Liver (tissue), 8 donors: ENCODE measurements at regions not wholly inside any gene's neighbourhood (a gene's known extent, or its start where the extent isn't known, plus 50 kb on each side); places are given as distances from the start of the nearest gene placed in this dataset.

Experiments used
- DNase-seq: peaks from one replicate; pipeline ENCODE4 v3.0.0-alpha.2; 2017; ENCODE audit warnings: low spot score
- H3K27ac ChIP-seq, 2 donors: one replicate each; pipeline ENCODE4 v1.7.0; 2013; ENCODE audit warnings: inconsistent platforms in 2 of 2, low read length in 2 of 2, control low read depth in 1 of 2, low read depth in 1 of 2, mild to moderate bottlenecking in 1 of 2
- H3K27me3 ChIP-seq, 4 donors: one replicate each; pipeline versions ENCODE4 v1.6.1 to v1.7.0; 2013; ENCODE audit warnings: low read length in 3 of 4, inconsistent platforms in 1 of 4, mild to moderate bottlenecking in 1 of 4, moderate library complexity in 1 of 4; ENCODE audit not compliant: control insufficient read depth in 4 of 4, insufficient read depth in 4 of 4
- H3K36me3 ChIP-seq, 4 donors: one replicate each; pipeline versions ENCODE4 v1.6.1 to v1.7.0; 2013; ENCODE audit warnings: low read length in 3 of 4, mild to moderate bottlenecking in 3 of 4, low read depth in 1 of 4, moderate library complexity in 1 of 4; ENCODE audit not compliant: control insufficient read depth in 4 of 4, insufficient read depth in 3 of 4
- H3K4me1 ChIP-seq, 4 donors: one replicate each; pipeline versions ENCODE4 v1.6.1 to v1.7.0; 2013; ENCODE audit warnings: low read length in 3 of 4, mild to moderate bottlenecking in 3 of 4, moderate library complexity in 1 of 4; ENCODE audit not compliant: control insufficient read depth in 4 of 4, insufficient read depth in 4 of 4
- H3K4me3 ChIP-seq, 3 donors: one replicate each; pipeline versions ENCODE4 v1.6.1 to v1.7.0; 2013; ENCODE audit warnings: low read length in 3 of 3, control low read depth in 1 of 3, low read depth in 1 of 3, mild to moderate bottlenecking in 1 of 3
- H3K9ac ChIP-seq, 2 donors: one replicate each; pipeline ENCODE4 v1.7.0; 2013; ENCODE audit warnings: low read length in 2 of 2, mild to moderate bottlenecking in 2 of 2, moderate library complexity in 2 of 2, control low read depth in 1 of 2, low read depth in 1 of 2
- H3K9me3 ChIP-seq, 4 donors: one replicate each; pipeline versions ENCODE4 v1.6.1 to v1.7.0; 2013; ENCODE audit warnings: low read length in 3 of 4; ENCODE audit not compliant: control insufficient read depth in 4 of 4
- ATF3 ChIP-seq: IDR thresholded peaks from 2 replicates; pipeline ENCODE4 v1.6.1; 2016; ENCODE audit warnings: antibody characterized with exemption
- CTCF ChIP-seq: fragments of 150-350 bp; IDR thresholded peaks from 2 replicates; pipeline ENCODE4 v1.5.1; 2017; ENCODE audit warnings: improper control_type of control experiment, low read depth, low read length; ENCODE audit not compliant: missing input control
- EGR1 ChIP-seq, 2 donors: IDR thresholded peaks; 2 replicates each; pipeline ENCODE4 v1.6.1; 2016 to 2018; ENCODE audit warnings: antibody characterized with exemption in 2 of 2, low read depth in 2 of 2
- FOXA1 ChIP-seq: IDR thresholded peaks from 2 replicates; pipeline ENCODE4 v1.6.1; 2016; ENCODE audit warnings: antibody characterized with exemption
- HNF4A ChIP-seq, 2 donors: conservative IDR thresholded peaks; 2 replicates each; pipeline ENCODE4 v1.6.1; 2016; ENCODE audit warnings: antibody characterized with exemption in 2 of 2, mild to moderate bottlenecking in 2 of 2
- HNF4G ChIP-seq: IDR thresholded peaks from 2 replicates; pipeline ENCODE4 v1.6.1; 2016; ENCODE audit warnings: antibody characterized with exemption
- JUND ChIP-seq, 2 donors: IDR thresholded peaks; 2 replicates each; pipeline ENCODE4 v1.6.1; 2016; ENCODE audit warnings: antibody characterized with exemption in 2 of 2
- RAD21 ChIP-seq, 2 donors: IDR thresholded peaks; 2 replicates each; pipeline ENCODE4 v1.6.1; 2016; ENCODE audit warnings: antibody characterized with exemption in 2 of 2, mild to moderate bottlenecking in 2 of 2
- RXRA ChIP-seq, 2 donors: IDR thresholded peaks; 2 replicates each; pipeline ENCODE4 v1.6.1; 2017 to 2018; ENCODE audit warnings: antibody characterized with exemption in 2 of 2, mild to moderate bottlenecking in 1 of 2
- SP1 ChIP-seq: IDR thresholded peaks from 2 replicates; pipeline ENCODE4 v1.6.1; 2018; ENCODE audit warnings: antibody characterized with exemption, mild to moderate bottlenecking
- TAF1 ChIP-seq: conservative IDR thresholded peaks from 2 replicates; pipeline ENCODE4 v1.6.1; 2016; ENCODE audit warnings: antibody characterized with exemption, mild to moderate bottlenecking
- YY1 ChIP-seq: IDR thresholded peaks from 2 replicates; pipeline ENCODE4 v1.6.1; 2016; ENCODE audit warnings: antibody characterized with exemption, mild to moderate bottlenecking
- WGBS: extraction: QIAGEN DNeasy Blood & Tissue Kit; methylation state at CpG from one replicate; pipeline ENCODE4 v1.1.7; 2013; 5-methylcytosine and 5-hydroxymethylcytosine counted together
- donor health status: healthy.
- donor health status: healthy.
- donor health status: healthy.
- donor health status: healthy.
- donor health status: healthy.

- H3K4me3 ChIP-seq: no peak overlapping the region
- peak; percentile 72 for TF ChIP-seq CTCF
- TF ChIP-seq TAF1: no peak
- no peak for TF ChIP-seq ATF3
- no peak for TF ChIP-seq FOXA1
- peak; percentile 63 to 79 for TF ChIP-seq RAD21 (IDR thresholded peaks at IDR 0.05)
- DNase-seq: peak; percentile 67
- no peaks in the 10 kb centered on the region for H3K36me3 ChIP-seq
- no peaks in the 10 kb centered on the region for H3K9me3 ChIP-seq
- H3K27me3 ChIP-seq: no peaks in the 10 kb centered on the region
- no peak overlapping the region for H3K9ac ChIP-seq
- H3K4me1 ChIP-seq: no peaks in the 10 kb centered on the region
- WGBS: 7% methylated on average over 4 of the region's 4 CpGs
- H3K27ac ChIP-seq: no peak overlapping the region
Observed at GRCh38 chr10:120336911-120337540, 120.0 kb upstream of the PLPP4 start.

- Histone ChIP-seq H3K9me3 (no peaks in the 10 kb centered on the region), H3K36me3 (no peaks in the 10 kb centered on the region), H3K4me3 (no peak overlapping the region), H3K27ac (no peak overlapping the region), H3K9ac (no peak overlapping the region), H3K27me3 (no peaks in the 10 kb centered on the region), H3K4me1 (no peaks in the 10 kb centered on the region)
- DNase-seq: no peak
- 50% methylated on average over 7 of the region's 7 CpGs for WGBS
- TF ChIP-seq EGR1 (IDR thresholded peaks at IDR 0.05; ENCODE audit: low read depth in 2 of 2) (no peak), HNF4G (no peak)
Observed at GRCh38 chr10:120342115-120342714, 114.8 kb upstream of the PLPP4 start.

- no peak for DNase-seq
- peaks cover 0 to 8% (median 0%) of the 10 kb centered on the region in 4 donors for H3K27me3 ChIP-seq
- 82% methylated on average over 2 of the region's 2 CpGs for WGBS
Observed at GRCh38 chr10:120345186-120345585, 111.8 kb upstream of the PLPP4 start.

GRCh38 chr10:120347644-120348043 is 109.4 kb upstream of the PLPP4 start:
- Histone ChIP-seq H3K4me1 (no peaks in the 10 kb centered on the region), H3K9me3 (peaks cover 0 to 3% (median 0%) of the 10 kb centered on the region in 4 donors), H3K36me3 (no peaks in the 10 kb centered on the region), H3K27ac (no peak overlapping the region), H3K9ac (no peak overlapping the region), H3K27me3 (peaks cover 0 to 8% (median 0%) of the 10 kb centered on the region in 4 donors), H3K4me3 (no peak overlapping the region)
- TF ChIP-seq ATF3 (no peak), RXRA (IDR thresholded peaks at IDR 0.05) (no peak), HNF4A (conservative IDR thresholded peaks at IDR 0.05) (no peak), FOXA1 (no peak), HNF4G (no peak), RAD21 (IDR thresholded peaks at IDR 0.05) (no peak), CTCF (no peak), TAF1 (no peak), YY1 (no peak)
- 23% methylated on average over 3 of the region's 3 CpGs for whole genome bisulfite sequencing
- no peak for DNase-seq

More at GRCh38 chr10:120345186-120345585, 111.8 kb upstream of the PLPP4 start:
- Histone ChIP-seq H3K27ac (no peak overlapping the region), H3K9me3 (no peaks in the 10 kb centered on the region), H3K9ac (no peak overlapping the region), H3K4me1 (no peaks in the 10 kb centered on the region), H3K36me3 (no peaks in the 10 kb centered on the region), H3K4me3 (no peak overlapping the region)
- TF ChIP-seq RAD21 (IDR thresholded peaks at IDR 0.05) (no peak), SP1 (no peak), JUND (IDR thresholded peaks at IDR 0.05) (no peak), ATF3 (no peak), FOXA1 (no peak), EGR1 (IDR thresholded peaks at IDR 0.05; ENCODE audit: low read depth in 2 of 2) (no peak), HNF4G (no peak)
